Uterus (tissue), 2 donors: ENCODE measurements at regions not wholly inside any gene's neighbourhood (a gene's known extent, or its start where the extent isn't known, plus 50 kb on each side); places are given as distances from the start of the nearest gene placed in this dataset.

Experiments
- POLR2A ChIP-seq, 2 donors: fragments of 450-650 bp; IDR thresholded peaks; one replicate each; pipeline ENCODE4 v1.6.1; 2016; ENCODE audit warnings: antibody characterized with exemption in 2 of 2, mild to moderate bottlenecking in 1 of 2, moderate library complexity in 1 of 2
- TF ChIP-seq, protein P1 (sequence below), 4 experiments: fragments of 200-600 bp in 2 of 4; fragments of 450-650 bp in 2 of 4; sonication (generic) in 2 of 4; IDR thresholded peaks; one replicate each; pipeline ENCODE4 v1.5.1; 2016 to 2019; ENCODE audit warnings: antibody characterized with exemption in 4 of 4, mild to moderate bottlenecking in 2 of 4, moderate library complexity in 1 of 4

DNA sequence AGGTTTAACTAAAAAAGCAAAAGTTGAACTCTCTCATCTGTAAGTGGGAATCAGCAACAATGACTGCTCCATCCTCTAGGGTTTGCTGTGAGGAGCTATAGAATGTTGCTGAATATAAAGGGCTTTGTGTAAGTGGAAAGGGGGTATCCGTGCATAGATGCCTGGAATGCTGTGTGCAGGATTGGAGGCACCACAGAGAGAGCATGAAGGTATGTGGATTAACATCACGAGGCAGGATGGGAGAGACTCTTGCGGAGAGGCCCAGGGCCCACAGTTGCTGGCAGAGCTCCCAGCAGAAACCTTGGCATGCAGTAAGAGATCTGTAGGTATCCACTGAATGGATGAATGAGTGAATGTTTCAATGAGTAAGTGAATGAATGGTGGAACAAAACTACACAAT, 298.7 kb upstream of the DDI1 start:
- TF ChIP-seq, protein P1, sequence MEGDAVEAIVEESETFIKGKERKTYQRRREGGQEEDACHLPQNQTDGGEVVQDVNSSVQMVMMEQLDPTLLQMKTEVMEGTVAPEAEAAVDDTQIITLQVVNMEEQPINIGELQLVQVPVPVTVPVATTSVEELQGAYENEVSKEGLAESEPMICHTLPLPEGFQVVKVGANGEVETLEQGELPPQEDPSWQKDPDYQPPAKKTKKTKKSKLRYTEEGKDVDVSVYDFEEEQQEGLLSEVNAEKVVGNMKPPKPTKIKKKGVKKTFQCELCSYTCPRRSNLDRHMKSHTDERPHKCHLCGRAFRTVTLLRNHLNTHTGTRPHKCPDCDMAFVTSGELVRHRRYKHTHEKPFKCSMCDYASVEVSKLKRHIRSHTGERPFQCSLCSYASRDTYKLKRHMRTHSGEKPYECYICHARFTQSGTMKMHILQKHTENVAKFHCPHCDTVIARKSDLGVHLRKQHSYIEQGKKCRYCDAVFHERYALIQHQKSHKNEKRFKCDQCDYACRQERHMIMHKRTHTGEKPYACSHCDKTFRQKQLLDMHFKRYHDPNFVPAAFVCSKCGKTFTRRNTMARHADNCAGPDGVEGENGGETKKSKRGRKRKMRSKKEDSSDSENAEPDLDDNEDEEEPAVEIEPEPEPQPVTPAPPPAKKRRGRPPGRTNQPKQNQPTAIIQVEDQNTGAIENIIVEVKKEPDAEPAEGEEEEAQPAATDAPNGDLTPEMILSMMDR (IDR thresholded peaks at IDR 0.05), result no peak
- no peak for TF ChIP-seq POLR2A (IDR thresholded peaks at IDR 0.05)
